Erythroblast (primary cell): ENCODE measurements at regions not wholly inside any gene's neighbourhood (a gene's known extent, or its start where the extent isn't known, plus 50 kb on each side); places are given as distances from the start of the nearest gene placed in this dataset.

Source experiments
- DNase-seq, 2 experiments: peaks; one replicate each; lab custom pipeline; 2025; lab: John Stamatoyannopoulos, UW
- GATA1 ChIP-seq: IDR thresholded peaks from 2 replicates; pipeline ENCODE4 v1.6.1; 2011; ENCODE audit warnings: low read depth, mild to moderate bottlenecking, control low read depth, low read length, moderate library complexity
- POLR2A ChIP-seq: IDR thresholded peaks from 2 replicates; pipeline ENCODE4 v1.6.1; 2011; ENCODE audit warnings: mild to moderate bottlenecking, low read length

DNA sequence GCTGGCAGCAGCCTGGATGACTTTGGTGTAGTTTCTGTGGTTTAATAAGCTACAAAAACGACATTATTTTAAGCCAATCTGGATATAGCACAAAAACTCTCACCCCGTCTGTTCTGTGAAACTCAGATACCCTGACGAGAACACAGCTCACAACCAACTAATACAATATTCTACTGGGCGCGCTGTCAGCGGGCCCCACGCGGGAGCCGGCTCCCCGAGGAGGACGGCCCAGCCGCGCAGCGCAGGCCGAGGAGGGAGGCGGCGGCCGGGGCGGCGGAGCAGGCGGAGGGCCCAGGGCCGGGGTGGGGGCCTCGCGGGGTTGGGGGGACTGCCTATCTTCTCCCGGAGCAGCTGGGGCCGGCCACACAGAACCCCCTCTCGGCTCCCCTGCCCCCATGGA, 87.2 kb upstream of the POU3F1 start:
- TF ChIP-seq GATA1 (no peak), POLR2A (no peak)
- no peak for DNase-seq

DNA sequence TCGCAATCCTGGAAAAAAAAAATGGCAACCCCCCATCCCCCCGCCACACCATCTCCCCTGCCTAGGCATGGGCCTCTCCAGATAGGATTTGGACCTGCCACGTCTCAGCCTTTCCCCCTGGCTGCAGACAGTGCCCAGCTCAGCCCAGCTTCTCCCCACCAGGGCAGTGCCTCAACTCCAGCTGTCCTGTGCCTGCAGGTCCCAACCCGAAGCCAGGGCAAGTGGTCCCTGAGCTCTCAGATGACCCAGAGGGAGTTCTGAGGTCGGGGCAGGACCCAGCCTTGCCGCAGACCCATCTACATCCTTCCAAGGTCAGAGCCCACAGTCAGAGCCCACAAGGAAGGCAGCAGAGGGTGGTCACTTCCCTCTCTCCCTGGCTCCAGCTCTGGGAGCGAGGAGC, 86.7 kb upstream of the POU3F1 start:
- no peak for DNase-seq
- TF ChIP-seq POLR2A (no peak), GATA1 (no peak)

DNA sequence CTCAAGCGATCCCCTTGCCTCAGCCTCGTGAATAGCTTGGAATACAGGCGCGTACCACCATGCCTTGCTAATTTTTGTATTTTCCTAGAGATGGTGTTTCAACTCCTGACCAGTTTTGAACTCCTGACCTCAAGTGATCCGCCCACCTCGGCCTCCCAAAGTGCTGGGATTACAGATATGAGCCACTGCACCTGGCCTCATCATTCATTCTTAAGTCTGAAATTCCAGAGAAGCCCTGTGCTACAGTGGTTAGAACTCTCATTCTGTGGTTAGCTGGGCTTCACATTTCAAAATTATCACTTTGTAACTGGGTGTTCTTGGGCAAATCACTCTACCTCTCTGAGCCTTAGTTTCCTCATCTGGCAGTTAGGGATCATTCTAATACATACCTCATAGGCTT, 86.1 kb upstream of the POU3F1 start:
- no peak for TF ChIP-seq GATA1
- TF ChIP-seq POLR2A = no peak
- DNase-seq = no peak

DNA sequence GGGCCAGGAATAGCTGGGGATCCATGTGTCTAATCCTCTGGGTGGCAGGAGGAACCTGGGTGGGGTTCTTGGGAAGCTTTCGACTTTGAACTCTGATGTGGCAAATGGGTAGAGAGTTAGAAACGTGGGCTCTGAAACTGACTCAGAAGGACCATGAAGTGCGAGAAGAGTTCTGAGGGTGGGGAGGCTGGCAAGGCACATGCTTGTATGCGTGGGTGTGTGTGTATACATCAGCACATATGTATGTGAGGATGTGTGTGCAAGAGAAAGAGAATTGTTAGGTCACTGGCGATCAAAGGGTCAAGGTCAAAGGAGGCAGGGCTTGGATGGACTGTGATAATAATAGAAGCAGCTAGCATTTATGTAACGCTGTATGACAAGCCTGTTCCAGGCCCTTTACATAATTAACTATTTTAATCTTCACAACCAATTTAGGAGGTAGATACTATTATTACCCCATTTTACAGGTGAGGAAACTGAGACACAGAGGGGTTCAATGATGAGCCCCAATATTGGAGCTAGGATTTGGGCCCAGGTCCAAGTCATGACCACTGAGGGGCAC, 84.5 kb upstream of the POU3F1 start:
- TF ChIP-seq POLR2A (no peak), GATA1 (no peak)
- no peak for DNase-seq

DNA sequence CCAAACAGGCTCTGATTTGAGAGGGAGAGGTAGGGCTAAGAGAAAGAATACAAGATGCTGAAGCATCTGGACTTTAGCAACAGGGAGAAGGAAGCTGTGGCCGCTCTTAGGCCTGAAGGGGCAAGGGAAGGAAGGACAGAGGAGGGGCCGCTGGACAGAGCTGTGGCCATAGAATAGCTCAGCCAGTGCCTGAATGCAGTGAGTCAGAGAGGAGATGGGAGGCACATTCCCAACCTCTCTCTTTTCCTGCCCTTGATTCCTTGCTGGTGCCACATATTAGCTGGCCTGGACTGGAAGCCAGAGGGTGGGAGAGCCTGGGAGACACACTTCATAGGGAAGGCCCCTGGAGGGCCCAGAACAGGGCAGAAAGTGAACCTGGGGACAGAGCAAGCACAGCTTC, 83.4 kb upstream of the POU3F1 start:
- DNase-seq = no peak
- TF ChIP-seq GATA1 (no peak), POLR2A (no peak)

DNA sequence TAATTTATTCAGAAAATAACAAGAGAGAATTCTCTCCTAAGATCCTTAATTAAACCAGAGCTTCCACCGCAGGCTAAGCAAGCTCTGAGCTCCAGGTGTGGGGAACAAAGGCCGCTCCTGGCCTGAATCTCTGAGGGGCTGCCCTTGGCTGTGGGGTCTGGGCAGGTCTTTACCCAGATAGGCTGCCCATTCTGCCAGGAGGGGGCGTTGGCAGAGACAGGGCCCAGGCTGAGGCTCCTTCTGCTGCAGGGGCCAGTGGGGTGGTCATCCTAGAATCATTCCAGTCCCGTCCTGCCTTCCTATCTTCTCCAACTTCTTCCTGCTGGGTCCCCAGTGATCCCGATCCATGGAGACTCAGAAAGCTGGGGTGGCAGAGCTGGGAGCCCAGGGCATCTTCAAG, 82.9 kb upstream of the POU3F1 start:
- TF ChIP-seq GATA1 (no peak), POLR2A (no peak)
- DNase-seq = no peak

DNA sequence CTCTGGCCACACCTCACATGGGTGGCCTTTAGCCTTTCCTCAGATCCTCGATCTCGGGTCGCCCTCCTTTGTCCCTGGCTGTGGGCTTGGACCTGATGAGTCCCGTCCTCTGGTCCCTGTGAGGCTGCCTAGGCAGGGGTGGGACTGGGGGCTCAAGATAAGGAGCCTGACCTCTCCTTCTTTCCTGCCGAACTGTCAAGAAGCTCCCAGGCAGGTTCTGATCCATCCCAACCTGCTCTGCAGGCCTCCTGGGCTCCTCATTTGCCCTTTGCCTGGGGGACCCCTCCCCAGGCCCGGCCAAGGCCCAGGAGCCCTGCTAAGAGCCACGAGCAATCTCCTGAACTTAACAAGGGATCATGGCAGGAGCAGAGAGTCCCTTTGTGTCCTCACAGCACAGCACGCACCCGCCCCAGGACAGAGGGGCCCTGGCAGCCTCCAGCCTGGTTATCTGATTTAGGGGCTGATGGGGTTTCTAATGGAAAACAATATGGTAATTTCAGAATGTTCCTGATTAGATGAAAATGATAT, 82.4 kb upstream of the POU3F1 start:
- TF ChIP-seq GATA1 (no peak), POLR2A (no peak)
- no peak for DNase-seq

DNA sequence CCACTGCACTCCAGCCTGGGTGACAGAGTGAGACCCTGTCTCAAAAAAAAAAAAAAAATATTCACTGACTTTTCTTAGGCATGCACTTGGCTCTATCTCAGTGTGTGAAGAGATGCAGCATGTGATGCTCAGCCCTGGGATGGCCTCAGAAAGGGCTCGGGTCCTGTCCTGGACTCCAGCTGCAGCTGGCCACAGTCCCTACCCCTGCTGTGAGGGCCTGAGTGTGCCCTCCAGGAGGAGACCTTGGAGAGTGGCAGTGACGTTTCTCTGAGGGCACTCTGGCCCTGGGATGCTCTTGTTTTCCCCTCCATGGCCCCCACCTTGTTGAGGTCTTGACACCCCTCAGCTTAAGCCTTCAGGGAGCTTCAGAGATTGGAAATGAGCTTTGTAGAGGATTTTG, 81.9 kb upstream of the POU3F1 start:
- DNase-seq = no peak
- TF ChIP-seq GATA1 (no peak), POLR2A (no peak)

DNA sequence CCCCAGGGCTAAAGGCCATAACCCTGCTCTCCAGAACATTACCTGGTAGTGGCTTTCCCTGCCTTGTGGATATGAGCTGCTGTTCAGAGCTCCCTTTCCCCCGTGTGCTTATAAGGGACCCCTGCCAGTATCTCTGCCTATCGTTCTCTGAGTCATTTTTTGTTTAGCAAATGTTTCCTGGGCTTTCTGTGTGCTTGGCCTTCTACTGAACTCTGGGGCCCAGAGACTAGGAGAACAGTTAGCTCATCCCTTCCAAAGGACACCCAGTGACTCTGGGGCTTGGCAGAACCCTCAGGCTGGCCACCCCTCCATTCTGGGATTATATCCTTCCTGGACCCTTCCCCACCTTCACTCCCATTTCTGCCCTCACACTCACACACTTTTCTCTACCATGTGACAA, 80.8 kb upstream of the POU3F1 start:
- TF ChIP-seq POLR2A (no peak), GATA1 (no peak)
- no peak for DNase-seq

DNA sequence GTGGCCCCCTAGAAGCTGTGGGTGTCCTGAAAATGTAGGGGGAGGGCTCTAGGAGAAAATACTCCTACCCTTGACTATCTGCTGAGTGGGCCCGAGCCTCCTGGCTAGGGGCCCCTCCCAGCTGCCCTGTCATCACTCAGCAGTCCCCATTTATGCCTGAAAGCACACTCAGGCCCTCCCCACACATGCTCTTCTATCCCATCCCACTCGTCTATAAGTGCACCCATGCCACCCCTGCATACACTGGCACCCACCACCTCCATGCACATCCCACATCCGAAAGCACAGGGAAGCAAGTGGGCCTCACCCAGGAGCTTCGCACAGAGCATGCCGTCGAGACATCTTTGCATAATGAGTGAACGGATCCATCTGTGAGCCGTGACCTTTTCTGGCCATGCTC, 80.4 kb upstream of the POU3F1 start:
- DNase-seq = no peak
- TF ChIP-seq POLR2A = no peak
- no peak for TF ChIP-seq GATA1

DNA sequence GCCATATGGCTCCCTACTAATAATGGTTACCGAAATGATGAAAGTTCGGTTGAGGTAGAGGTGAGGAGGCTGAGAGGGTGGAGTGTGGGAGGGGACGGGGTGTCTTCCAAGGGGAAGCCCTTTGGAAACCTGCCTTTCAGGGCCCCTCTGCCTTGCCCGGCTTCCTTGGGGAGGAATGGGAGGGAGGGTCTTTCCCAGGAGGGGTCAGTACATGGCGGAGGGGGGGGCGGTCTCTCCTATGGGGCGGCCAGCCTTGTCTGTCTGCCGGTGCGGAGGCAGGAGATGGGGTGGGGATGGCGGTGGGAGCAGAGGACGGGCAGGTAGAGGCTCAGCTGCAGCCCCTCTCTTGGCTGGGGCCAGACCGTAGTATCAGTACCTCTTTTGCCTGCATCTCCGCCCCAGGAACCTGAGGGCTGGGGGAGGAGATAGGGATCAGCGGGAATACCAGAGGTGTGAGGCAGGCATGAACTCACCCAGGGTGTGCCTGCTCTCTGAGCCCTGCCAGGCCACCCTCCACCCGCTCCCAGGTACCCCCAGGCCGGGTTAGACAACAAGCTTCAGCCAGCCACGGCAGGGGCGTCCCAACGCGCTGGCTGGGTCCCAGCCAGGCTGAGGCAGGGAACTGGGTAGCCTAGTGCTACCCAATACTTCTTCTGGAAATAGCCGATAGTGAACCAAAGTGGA, 79.4 kb upstream of the POU3F1 start:
- TF ChIP-seq POLR2A (no peak), GATA1 (no peak)

DNA sequence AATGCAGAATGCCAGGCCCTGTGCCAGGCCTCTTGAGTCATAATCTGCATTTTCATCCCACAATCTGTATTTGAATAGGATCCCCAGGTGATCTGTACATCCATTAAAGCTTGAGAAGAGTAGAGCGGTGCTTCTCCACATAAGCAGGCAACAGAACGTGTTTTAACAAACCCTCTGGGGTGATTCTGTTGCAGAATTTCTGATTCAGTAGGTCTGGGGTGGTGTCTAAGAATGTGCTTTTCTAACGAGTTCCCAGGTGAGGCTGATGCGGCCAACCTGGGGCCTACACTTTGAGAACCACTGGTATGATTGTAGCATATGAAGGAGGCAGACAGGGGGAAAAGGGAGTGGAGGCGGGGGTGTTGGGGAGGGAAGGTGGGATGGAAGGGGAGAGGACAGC, 78.4 kb upstream of the POU3F1 start:
- DNase-seq = no peak
- no peak for TF ChIP-seq GATA1
- TF ChIP-seq POLR2A = no peak

More for the DNA sequence above, 79.4 kb upstream of the POU3F1 start:
- no peak for DNase-seq

DNA sequence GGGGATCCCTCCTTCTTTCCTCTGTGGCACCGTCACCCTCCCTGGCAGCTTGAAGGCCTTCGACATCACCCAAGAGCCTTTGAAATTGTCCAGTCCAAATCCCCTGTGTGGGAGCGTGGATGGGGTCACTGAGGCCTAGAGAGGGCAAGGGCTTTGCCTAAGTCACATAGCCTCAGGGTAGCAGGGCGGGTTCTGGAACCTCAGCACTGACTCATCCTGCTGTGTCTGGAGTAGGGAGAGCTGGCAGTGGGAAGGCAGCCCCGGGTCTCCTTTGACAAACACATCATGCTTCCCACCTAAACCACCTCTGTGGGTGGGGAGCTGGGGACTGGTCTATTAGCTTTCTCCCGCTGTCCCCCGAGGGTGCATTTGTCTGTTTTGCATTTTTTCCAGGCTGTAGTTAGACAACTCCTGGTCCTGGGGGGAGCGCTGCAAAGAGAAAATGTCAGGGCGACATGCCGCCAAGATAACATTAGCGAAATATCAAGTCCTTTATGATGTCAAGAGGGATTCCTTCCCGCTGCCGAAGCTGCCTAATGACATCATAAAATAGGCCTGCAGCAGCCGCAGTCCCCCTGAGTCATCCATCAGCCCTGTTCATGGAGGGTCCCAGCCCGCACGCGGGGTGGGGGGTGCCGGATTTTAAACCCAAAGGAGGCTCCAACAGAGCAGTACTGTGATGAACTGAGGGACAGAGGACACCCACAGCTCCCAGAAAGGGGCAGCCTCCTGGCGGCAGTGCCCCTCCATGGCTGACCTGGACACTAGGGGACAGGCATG, 77.0 kb upstream of the POU3F1 start:
- no peak for DNase-seq
- TF ChIP-seq GATA1 = no peak
- TF ChIP-seq POLR2A = no peak

DNA sequence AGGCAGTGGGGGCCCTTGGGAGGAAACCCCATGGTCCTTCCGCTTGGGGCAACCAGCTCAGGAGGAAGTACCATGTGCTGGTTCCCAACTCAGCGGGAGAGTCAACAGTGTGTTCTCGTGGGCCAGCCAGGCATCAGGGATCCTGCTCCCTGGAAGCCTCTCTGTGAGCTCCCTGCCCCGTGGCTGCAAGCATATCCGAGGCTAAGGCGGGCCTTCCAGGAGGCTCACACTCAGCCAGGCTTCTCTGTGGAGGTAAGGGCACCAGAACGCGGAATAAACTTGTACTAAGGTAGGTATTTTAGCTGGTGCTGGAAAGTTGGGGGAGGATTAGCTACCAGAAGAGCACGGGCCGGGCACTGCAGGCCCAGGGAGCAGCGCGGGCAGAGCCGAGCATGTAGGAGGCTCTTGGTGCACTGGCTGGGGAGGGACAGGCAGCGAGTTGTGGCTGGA, 74.7 kb upstream of the POU3F1 start:
- no peak for DNase-seq
- TF ChIP-seq POLR2A (no peak), GATA1 (no peak)
